Chondrocyte (in vitro differentiated cells): ENCODE measurements at regions not wholly inside any gene's neighbourhood (a gene's known extent, or its start where the extent isn't known, plus 50 kb on each side); places are given as distances from the start of the nearest gene placed in this dataset.

Source experiments
- DNase-seq: peaks from one replicate; pipeline ENCODE4 v3.0.0; 2021; ENCODE audit warnings: mixed read lengths, low spot score
- H3K27ac Mint-ChIP-seq: one replicate; pipeline ENCODE4 v1.8.0; 2021; ENCODE audit warnings: mild to moderate bottlenecking, moderate library complexity, mixed read lengths; ENCODE audit not compliant: unreplicated experiment
- H3K27me3 Mint-ChIP-seq: 2 replicates; pipeline ENCODE4 v1.8.0; 2021; ENCODE audit warnings: low read depth, mixed read lengths
- H3K36me3 Mint-ChIP-seq: 2 replicates; pipeline ENCODE4 v1.8.0; 2021; ENCODE audit warnings: low read depth, mixed read lengths
- H3K4me1 Mint-ChIP-seq: 2 replicates; pipeline ENCODE4 v1.8.0; 2021; ENCODE audit warnings: low read depth, mild to moderate bottlenecking, mixed read lengths
- H3K4me3 Mint-ChIP-seq: one replicate; pipeline ENCODE4 v1.8.0; 2021; ENCODE audit warnings: mild to moderate bottlenecking, moderate library complexity, mixed read lengths; ENCODE audit not compliant: unreplicated experiment
- H3K9me3 Mint-ChIP-seq: 2 replicates; pipeline ENCODE4 v1.8.0; 2021; ENCODE audit warnings: low read depth, mixed read lengths
- CTCF ChIP-seq: fragments of 200-600 bp; sonication (generic); IDR thresholded peaks from 2 replicates; pipeline ENCODE4 v1.5.0; 2021; ENCODE audit warnings: antibody characterized with exemption, mild to moderate bottlenecking, moderate library complexity

GRCh38 chr4:38290366-38290765 lies 330.2 kb downstream of the PTTG2 start:
- DNase-seq: no peak
- Mint-ChIP-seq H3K4me1 (peaks cover 10% of the 10 kb centered on the region), H3K4me3 (no peak overlapping the region), H3K9me3 (peaks cover 21% of the 10 kb centered on the region), H3K27ac (no peak overlapping the region), H3K36me3 (no peaks in the 10 kb centered on the region), H3K27me3 (no peaks in the 10 kb centered on the region)
- no peak for TF ChIP-seq CTCF

GRCh38 chr4:38290914-38291313 lies 330.7 kb downstream of the PTTG2 start:
- H3K4me3 Mint-ChIP-seq: no peak overlapping the region
- H3K4me1 Mint-ChIP-seq: peaks cover 10% of the 10 kb centered on the region
- no peak for DNase-seq
- peaks cover 25% of the 10 kb centered on the region for H3K9me3 Mint-ChIP-seq
- no peak overlapping the region for H3K27ac Mint-ChIP-seq
- H3K27me3 Mint-ChIP-seq: no peaks in the 10 kb centered on the region
- H3K36me3 Mint-ChIP-seq: no peaks in the 10 kb centered on the region
- no peak for TF ChIP-seq CTCF

- Mint-ChIP-seq H3K27me3 (no peaks in the 10 kb centered on the region), H3K36me3 (peaks cover 3% of the 10 kb centered on the region), H3K4me1 (peaks cover 10% of the 10 kb centered on the region), H3K4me3 (no peak overlapping the region), H3K9me3 (peaks cover 29% of the 10 kb centered on the region), H3K27ac (no peak overlapping the region)
- TF ChIP-seq CTCF: no peak
- no peak for DNase-seq
These were observed 332.3 kb downstream of the PTTG2 start for GRCh38 chr4:38292529-38292928.

GRCh38 chr4:38294238-38294637 lies 334.0 kb downstream of the PTTG2 start:
- H3K9me3 Mint-ChIP-seq: peaks cover 40% of the 10 kb centered on the region
- H3K27me3 Mint-ChIP-seq: no peaks in the 10 kb centered on the region

GRCh38 chr4:38297061-38297460 lies 336.9 kb downstream of the PTTG2 start:
- no peak overlapping the region for H3K27ac Mint-ChIP-seq

More at GRCh38 chr4:38294238-38294637, 334.0 kb downstream of the PTTG2 start:
- H3K4me3 Mint-ChIP-seq: no peak overlapping the region
- no peak for TF ChIP-seq CTCF
- DNase-seq: no peak
- peaks cover 10% of the 10 kb centered on the region for H3K4me1 Mint-ChIP-seq
- H3K27ac Mint-ChIP-seq: no peak overlapping the region
- peaks cover 7% of the 10 kb centered on the region for H3K36me3 Mint-ChIP-seq

More at GRCh38 chr4:38297061-38297460, 336.9 kb downstream of the PTTG2 start:
- no peak overlapping the region for H3K4me3 Mint-ChIP-seq
- DNase-seq: no peak
- TF ChIP-seq CTCF: no peak
- no peaks in the 10 kb centered on the region for H3K27me3 Mint-ChIP-seq
- H3K9me3 Mint-ChIP-seq: peaks cover 55% of the 10 kb centered on the region
- no peaks in the 10 kb centered on the region for H3K4me1 Mint-ChIP-seq
- H3K36me3 Mint-ChIP-seq: peaks cover 10% of the 10 kb centered on the region
